GM12872 (cell line): ENCODE measurements at regions not wholly inside any gene's neighbourhood (a gene's known extent, or its start where the extent isn't known, plus 50 kb on each side); places are given as distances from the start of the nearest gene placed in this dataset.
A peak's percentile ranks its signal among the peaks of the same experiment; 100 is the strongest.

Source experiments
- TF ChIP-seq, protein P1 (sequence below): IDR thresholded peaks from 3 replicates; pipeline ENCODE4 v1.5.1; 2011; ENCODE audit warnings: low read depth, mild to moderate bottlenecking, low read length, moderate library complexity; ENCODE audit not compliant: insufficient read depth

DNA sequence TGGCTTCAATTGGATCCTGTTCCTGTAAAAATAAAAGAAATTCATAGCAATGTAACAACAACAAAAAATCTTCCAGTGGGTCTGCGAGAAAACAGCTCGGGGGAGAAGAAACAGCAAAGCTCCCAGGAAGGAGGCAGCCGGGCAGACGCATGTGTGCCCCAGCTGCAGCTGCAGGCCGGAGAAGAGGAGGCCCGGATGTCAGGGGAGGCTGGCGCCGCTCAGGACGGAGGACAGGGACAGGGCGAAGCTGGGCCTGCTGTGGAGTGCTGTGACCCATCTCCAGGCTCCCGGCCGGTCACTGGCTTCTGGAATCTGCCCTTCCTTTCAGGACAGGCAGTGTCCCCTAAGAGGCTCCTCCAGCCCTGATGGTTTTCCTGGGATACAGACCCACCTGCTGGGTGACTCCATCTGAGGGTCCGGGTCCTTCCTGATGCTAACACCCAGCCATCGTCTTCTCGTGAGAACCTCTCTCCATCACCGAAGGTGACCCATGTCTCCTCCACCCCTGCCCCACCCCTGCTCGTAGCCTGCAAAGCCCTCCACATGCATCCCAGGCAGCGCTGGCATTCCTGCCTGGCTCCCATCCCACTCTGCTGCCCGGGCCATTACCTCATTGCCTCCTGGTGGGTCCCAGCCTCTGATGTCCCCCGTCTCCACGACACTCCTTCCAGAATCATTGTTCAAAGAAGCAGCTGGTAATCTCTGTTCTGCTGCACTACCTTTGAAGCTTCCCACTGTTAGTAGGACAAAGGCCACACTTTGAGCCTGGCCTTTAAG is 145.4 kb upstream of the TWIST2 start:
- TF ChIP-seq, protein P1, sequence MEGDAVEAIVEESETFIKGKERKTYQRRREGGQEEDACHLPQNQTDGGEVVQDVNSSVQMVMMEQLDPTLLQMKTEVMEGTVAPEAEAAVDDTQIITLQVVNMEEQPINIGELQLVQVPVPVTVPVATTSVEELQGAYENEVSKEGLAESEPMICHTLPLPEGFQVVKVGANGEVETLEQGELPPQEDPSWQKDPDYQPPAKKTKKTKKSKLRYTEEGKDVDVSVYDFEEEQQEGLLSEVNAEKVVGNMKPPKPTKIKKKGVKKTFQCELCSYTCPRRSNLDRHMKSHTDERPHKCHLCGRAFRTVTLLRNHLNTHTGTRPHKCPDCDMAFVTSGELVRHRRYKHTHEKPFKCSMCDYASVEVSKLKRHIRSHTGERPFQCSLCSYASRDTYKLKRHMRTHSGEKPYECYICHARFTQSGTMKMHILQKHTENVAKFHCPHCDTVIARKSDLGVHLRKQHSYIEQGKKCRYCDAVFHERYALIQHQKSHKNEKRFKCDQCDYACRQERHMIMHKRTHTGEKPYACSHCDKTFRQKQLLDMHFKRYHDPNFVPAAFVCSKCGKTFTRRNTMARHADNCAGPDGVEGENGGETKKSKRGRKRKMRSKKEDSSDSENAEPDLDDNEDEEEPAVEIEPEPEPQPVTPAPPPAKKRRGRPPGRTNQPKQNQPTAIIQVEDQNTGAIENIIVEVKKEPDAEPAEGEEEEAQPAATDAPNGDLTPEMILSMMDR: no peak

DNA sequence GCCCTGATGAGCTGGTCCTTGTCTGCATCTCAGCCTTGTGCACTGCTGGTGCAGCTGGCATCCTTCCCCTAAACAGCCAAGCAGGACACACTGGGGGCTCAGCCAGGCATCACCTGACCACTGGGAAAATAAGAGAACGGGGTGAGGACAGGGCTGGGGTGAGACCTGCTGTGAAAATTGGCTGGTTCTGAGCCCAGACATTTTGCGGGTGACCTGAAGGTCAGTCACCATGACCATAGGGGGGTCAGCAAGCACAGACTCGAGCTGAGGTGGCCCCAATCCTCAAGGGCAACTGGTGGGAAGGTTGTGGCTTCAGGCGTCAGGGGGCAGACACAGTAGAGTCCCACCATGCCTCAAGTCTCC is 144.9 kb upstream of the TWIST2 start:
- TF ChIP-seq, protein P1: no peak

DNA sequence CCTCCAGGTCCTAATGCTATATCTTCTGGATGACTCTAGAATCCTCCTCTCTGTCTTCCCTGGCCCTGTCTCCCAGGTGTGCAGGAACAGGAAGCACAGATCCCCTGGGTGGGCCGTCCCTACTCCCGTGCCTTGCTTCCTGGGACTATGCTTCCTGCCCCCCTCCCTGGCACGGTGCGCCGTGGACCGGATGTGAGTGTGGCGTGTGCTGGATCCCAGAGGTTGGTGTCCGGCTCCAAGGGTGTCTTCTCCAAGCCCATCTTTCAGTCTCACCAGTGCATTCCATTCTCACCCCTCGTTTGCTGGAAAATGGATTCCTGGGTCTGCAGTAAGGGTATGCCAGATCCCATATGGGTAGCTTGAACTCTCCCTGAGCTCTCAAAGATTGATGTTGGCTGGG is 144.4 kb upstream of the TWIST2 start:
- TF ChIP-seq, protein P1: no peak

DNA sequence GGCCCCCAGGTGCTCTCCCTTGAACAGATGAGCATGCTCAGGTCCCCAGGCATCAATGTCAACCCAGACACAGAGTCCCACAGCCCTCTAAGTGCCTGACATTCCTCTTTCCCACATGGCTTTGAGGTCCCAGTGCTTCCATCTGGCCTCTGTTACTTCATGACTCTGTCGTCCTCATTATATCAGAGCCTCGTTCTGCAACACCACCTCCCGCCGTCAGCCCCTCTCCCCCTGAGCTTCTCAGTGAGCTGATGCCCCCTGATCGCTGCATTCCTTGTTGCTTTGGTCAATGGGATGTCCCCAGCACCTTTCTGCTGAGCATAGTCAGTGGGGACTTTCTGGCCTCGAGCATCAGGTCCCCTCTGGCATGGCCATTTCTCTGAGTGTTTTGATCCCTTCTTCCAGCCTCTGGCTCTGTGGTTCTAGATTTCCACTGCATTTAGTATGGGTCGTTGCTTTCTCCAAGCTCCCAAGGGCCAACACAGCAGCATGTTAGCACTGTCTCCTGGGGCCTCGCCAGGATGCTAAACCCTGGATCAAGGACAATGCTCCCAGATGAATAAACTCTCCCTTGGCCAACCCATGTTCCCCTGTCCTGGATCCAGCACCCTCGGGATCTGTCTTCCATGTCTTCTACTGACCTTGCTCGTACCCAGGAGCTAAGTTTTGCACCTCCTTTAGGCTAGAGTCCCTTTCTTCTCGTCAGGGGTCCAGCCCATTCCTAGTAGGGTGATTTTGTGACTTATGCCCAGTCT is 143.2 kb upstream of the TWIST2 start:
- TF ChIP-seq, protein P1: no peak

DNA sequence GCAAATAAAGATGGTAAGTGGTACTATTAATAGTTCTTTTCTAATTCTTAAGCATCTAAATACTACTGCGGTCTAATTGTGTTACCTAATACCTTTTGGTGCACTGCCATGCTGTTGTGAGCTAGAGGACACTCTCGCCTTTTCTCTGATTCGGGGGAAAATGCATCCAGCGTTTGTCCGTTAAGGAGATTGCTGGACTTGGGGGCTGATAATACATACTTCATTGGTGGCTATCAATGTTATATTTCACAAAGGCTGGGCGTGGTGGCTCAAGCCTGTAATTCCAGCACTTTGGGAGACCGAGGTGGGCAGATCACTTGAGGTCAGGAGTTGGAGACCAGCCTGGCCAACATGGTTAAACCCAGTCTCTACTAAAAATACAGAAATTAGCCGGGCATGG is 141.7 kb upstream of the TWIST2 start:
- TF ChIP-seq, protein P1: no peak

DNA sequence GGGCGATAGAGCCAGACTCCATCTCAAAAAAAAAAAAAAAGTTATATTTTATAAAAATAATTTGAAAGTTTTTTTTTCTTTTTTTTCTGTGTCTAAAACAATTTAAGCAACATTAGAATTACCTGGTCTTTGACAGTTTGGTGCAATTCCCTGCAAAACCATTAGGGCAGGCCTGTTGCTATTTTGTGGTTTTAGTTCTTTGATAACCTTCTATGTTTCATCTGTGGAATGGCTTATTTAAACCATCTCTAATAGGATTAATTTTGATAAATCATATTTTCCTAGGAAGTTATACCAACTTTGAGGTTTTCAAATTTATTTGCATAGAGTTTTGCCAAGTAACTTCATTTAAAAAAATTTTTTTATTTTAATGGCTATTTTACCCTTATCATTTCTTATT is 141.2 kb upstream of the TWIST2 start:
- TF ChIP-seq, protein P1: peak; percentile 24; the same call in 1 of the 3 replicates

DNA sequence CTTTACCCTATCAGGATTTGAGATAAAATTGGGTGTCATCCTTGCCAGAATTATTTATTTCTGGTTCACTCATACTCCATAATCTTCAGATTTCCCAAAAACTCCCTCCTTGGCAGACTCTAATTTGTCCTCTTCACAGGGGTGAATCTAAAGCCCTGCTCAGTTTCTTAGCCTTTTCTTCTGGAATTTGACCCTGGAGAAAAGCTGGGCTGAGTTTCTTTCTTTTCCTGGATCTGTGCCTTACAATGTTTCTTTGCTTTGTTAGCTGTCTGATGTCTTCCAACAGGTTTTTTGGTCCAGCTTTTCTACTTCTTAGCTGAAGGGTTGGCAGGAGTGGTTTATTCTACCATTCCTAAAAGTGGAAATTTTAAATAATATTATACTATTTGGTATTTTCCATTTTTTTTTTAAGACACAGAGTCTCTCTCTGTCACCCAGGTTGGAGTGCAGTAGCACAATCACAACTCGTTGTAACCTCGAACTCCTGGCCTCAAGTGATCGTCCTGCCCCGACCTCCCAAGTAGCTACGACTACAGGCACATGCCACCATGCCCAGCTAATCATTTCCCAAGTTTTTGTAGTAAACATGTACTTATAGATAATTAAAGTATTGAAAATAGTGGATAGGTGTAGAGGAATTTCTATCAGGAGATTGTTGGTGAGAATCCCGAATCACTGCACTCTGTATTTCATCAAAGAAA is 138.4 kb upstream of the TWIST2 start:
- TF ChIP-seq, protein P1: no peak
